Mesenchymal stem cell (in vitro differentiated cells and primary cell): ENCODE measurements at regions not wholly inside any gene's neighbourhood (a gene's known extent, or its start where the extent isn't known, plus 50 kb on each side); places are given as distances from the start of the nearest gene placed in this dataset.

Experiments used
- DNase-seq: peaks from one replicate; pipeline ENCODE4 v3.0.0-alpha.2; 2013
- H2AFZ ChIP-seq: one replicate; pipeline ENCODE4 v1.6.1; 2013; ENCODE audit warnings: low read depth, mild to moderate bottlenecking, control low read depth, inconsistent platforms, low read length, moderate library complexity
- H2AK5ac ChIP-seq: 2 replicates; pipeline ENCODE4 v1.6.1; 2013; ENCODE audit warnings: low read length, moderate library complexity, mild to moderate bottlenecking, inconsistent platforms; ENCODE audit not compliant: severe bottlenecking
- H2BK120ac ChIP-seq: one replicate; pipeline ENCODE4 v1.6.1; 2013; ENCODE audit warnings: low read depth, mild to moderate bottlenecking, inconsistent platforms, low read length, moderate library complexity
- H2BK12ac ChIP-seq, 2 experiments: one replicate each; pipeline ENCODE4 v1.6.1; 2013; ENCODE audit warnings: inconsistent platforms in 2 of 2, low read length in 2 of 2, mild to moderate bottlenecking in 2 of 2, moderate library complexity in 2 of 2, control low read depth in 1 of 2
- H2BK15ac ChIP-seq: one replicate; pipeline ENCODE4 v1.6.1; 2013; ENCODE audit warnings: mild to moderate bottlenecking, low read depth, inconsistent platforms; ENCODE audit not compliant: poor library complexity, severe bottlenecking
- H2BK5ac ChIP-seq: 2 replicates; pipeline ENCODE4 v1.6.1; 2013; ENCODE audit warnings: low read depth, mild to moderate bottlenecking, low read length, control low read depth, inconsistent platforms; ENCODE audit not compliant: poor library complexity, severe bottlenecking
- H3K14ac ChIP-seq, 2 experiments: one replicate each; pipeline ENCODE4 v1.6.1; 2013; ENCODE audit warnings: inconsistent platforms in 2 of 2, low read length in 2 of 2, control low read depth in 1 of 2, mild to moderate bottlenecking in 1 of 2, moderate library complexity in 1 of 2
- H3K18ac ChIP-seq, 2 experiments: one replicate each; pipeline ENCODE4 v1.6.1; 2013; ENCODE audit warnings: inconsistent platforms in 2 of 2, low read length in 2 of 2, control low read depth in 1 of 2, low read depth in 1 of 2, mild to moderate bottlenecking in 1 of 2
- H3K23ac ChIP-seq, 2 experiments: one replicate each; pipeline ENCODE4 v1.6.1; 2013; ENCODE audit warnings: inconsistent platforms in 2 of 2, low read length in 2 of 2, mild to moderate bottlenecking in 2 of 2, moderate library complexity in 2 of 2, control low read depth in 1 of 2
- H3K27ac ChIP-seq: 2 replicates; pipeline ENCODE4 v1.5.1; 2013; ENCODE audit warnings: mild to moderate bottlenecking, moderate library complexity, low read length, control low read depth, inconsistent platforms; ENCODE audit not compliant: poor library complexity, severe bottlenecking
- H3K27me3 ChIP-seq, 2 experiments: 2 replicates each; pipeline versions ENCODE4 v1.6.1 to v1.7.0; 2013; ENCODE audit warnings: low read length in 2 of 2, mild to moderate bottlenecking in 2 of 2, moderate library complexity in 2 of 2, control low read depth in 1 of 2, inconsistent platforms in 1 of 2; ENCODE audit not compliant: control insufficient read depth in 1 of 2, insufficient read depth in 1 of 2
- H3K36me3 ChIP-seq, 2 experiments: 2 replicates each; pipeline versions ENCODE4 v1.6.1 to v1.7.0; 2013; ENCODE audit warnings: low read length in 2 of 2, control low read depth in 1 of 2, inconsistent platforms in 1 of 2, low read depth in 1 of 2, mild to moderate bottlenecking in 1 of 2; ENCODE audit not compliant: insufficient read depth in 2 of 2, control insufficient read depth in 1 of 2
- H3K4ac ChIP-seq, 2 experiments: one replicate each; pipeline ENCODE4 v1.6.1; 2013; ENCODE audit warnings: inconsistent platforms in 2 of 2, low read length in 2 of 2, mild to moderate bottlenecking in 2 of 2, moderate library complexity in 2 of 2, control low read depth in 1 of 2, low read depth in 1 of 2
- H3K4me1 ChIP-seq: 2 replicates; pipeline ENCODE4 v1.6.1; 2013; ENCODE audit warnings: low read depth, low read length, control low read depth; ENCODE audit not compliant: control insufficient read depth, insufficient read depth
- H3K4me2 ChIP-seq: 2 replicates; pipeline ENCODE4 v1.6.1; 2013; ENCODE audit warnings: low read length, mild to moderate bottlenecking, inconsistent platforms; ENCODE audit not compliant: poor library complexity, severe bottlenecking
- H3K4me3 ChIP-seq, 2 experiments: 2 replicates each; pipeline versions ENCODE4 v1.5.1 to v1.7.0; 2013; ENCODE audit warnings: low read length in 2 of 2, mild to moderate bottlenecking in 2 of 2, control low read depth in 1 of 2, low read depth in 1 of 2; ENCODE audit not compliant: insufficient read depth in 1 of 2
- H3K79me1 ChIP-seq: replicated peaks from 2 replicates; pipeline ENCODE4 v1.6.1; 2013; ENCODE audit warnings: mild to moderate bottlenecking, control low read depth, low read length, inconsistent platforms; ENCODE audit not compliant: poor library complexity, severe bottlenecking
- H3K9ac ChIP-seq: 2 replicates; pipeline ENCODE4 v1.7.0; 2013; ENCODE audit warnings: mild to moderate bottlenecking, low read length, moderate library complexity
- H3K9me3 ChIP-seq: 2 replicates; pipeline ENCODE4 v1.7.0; 2013; ENCODE audit warnings: mild to moderate bottlenecking, low read length; ENCODE audit not compliant: control insufficient read depth
- H4K8ac ChIP-seq: one replicate; pipeline ENCODE4 v1.6.1; 2013; ENCODE audit warnings: inconsistent platforms, mild to moderate bottlenecking, low read length, moderate library complexity
- H4K91ac ChIP-seq: one replicate; pipeline ENCODE4 v1.6.1; 2013; ENCODE audit warnings: mild to moderate bottlenecking, low read length, inconsistent platforms
- WGBS: methylation state at CpG from one replicate; pipeline ENCODE4 v1.1.7; 2013; ENCODE audit warnings: mixed read lengths; 5-methylcytosine and 5-hydroxymethylcytosine counted together

DNA sequence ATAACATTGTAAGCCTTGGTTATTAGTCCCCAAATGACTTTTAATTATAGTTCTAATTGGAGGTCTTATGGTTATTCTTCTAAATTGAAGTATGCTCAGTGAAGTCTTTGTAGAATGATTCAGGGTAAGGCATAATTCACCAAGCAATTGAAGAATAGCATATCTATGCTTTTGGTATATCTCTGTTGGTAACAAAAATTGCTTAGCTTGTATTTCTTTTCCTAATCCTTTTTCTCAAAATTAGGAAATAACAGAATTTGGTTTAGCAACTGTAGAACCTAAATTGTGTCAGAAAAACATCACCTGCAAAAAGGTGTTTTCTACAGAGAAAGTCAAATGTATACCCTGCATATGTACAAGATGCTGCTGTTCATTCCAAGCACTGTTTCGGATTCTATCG, 189.2 kb upstream of the EPHA4 start:
- 100% methylated on average over 2 of the region's 2 CpGs for WGBS
- no peak overlapping the region for H2AFZ ChIP-seq

DNA sequence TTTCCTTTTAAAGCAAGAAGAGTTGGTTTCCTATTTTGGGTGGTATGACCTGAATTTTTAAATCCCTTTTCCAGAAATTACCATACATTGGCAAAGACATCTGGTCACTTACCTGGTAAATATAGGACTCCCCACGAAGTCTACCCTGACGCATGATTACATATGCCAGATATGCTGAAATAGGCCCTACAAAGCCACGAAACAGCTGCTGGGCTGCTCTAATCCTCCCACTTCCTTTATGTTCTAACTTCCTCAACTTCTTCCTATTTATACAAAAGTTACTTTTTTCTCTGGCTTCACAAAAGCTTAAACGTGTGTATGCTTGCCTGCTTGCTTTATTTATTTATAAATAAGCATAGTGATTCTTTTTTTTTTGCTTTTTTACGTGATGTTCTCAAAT, 186.0 kb upstream of the EPHA4 start:
- no peaks in the 10 kb centered on the region for H3K27me3 ChIP-seq
- no peak overlapping the region for H3K18ac ChIP-seq
- no peak for DNase-seq
- H3K4me3 ChIP-seq, result no peak overlapping the region
- H3K27ac ChIP-seq, result no peak overlapping the region
- peaks cover 5% of the 10 kb centered on the region for H3K9me3 ChIP-seq
- H2BK120ac ChIP-seq, result no peak overlapping the region
- no peak overlapping the region for H2AK5ac ChIP-seq
- no peaks in the 10 kb centered on the region for H3K36me3 ChIP-seq
- H2BK5ac ChIP-seq, result no peak overlapping the region
- H2AFZ ChIP-seq, result no peak overlapping the region
- H3K4me2 ChIP-seq, result no peak overlapping the region
- no peak overlapping the region for H4K8ac ChIP-seq
- H2BK15ac ChIP-seq, result no peak overlapping the region
- no peak overlapping the region for H2BK12ac ChIP-seq
- H3K9ac ChIP-seq, result no peak overlapping the region
- no peaks in the 10 kb centered on the region for H3K79me1 ChIP-seq
- no peak overlapping the region for H3K14ac ChIP-seq
- 46% methylated on average over 3 of the region's 5 CpGs for WGBS
- no peak overlapping the region for H3K23ac ChIP-seq
- H3K4ac ChIP-seq, result no peak overlapping the region
- no peak overlapping the region for H4K91ac ChIP-seq
- H3K4me1 ChIP-seq, result no peaks in the 10 kb centered on the region

More for the DNA sequence above, 189.2 kb upstream of the EPHA4 start:
- H3K9me3 ChIP-seq, result peaks cover 5% of the 10 kb centered on the region
- H3K23ac ChIP-seq, result no peak overlapping the region
- H3K27me3 ChIP-seq, result no peaks in the 10 kb centered on the region
- H2BK120ac ChIP-seq, result no peak overlapping the region
- no peak overlapping the region for H3K4me2 ChIP-seq
- no peaks in the 10 kb centered on the region for H3K79me1 ChIP-seq
- no peak overlapping the region for H4K91ac ChIP-seq
- no peak overlapping the region for H2AK5ac ChIP-seq
- no peaks in the 10 kb centered on the region for H3K36me3 ChIP-seq
- H4K8ac ChIP-seq, result no peak overlapping the region
- no peak overlapping the region for H3K4me3 ChIP-seq
- H2BK5ac ChIP-seq, result no peak overlapping the region
- H3K9ac ChIP-seq, result no peak overlapping the region
- H2BK12ac ChIP-seq, result no peak overlapping the region
- no peak overlapping the region for H3K4ac ChIP-seq
- no peak overlapping the region for H3K18ac ChIP-seq
- DNase-seq, result no peak
- H3K4me1 ChIP-seq, result no peaks in the 10 kb centered on the region
- H2BK15ac ChIP-seq, result no peak overlapping the region
- H3K14ac ChIP-seq, result no peak overlapping the region
- no peak overlapping the region for H3K27ac ChIP-seq

DNA sequence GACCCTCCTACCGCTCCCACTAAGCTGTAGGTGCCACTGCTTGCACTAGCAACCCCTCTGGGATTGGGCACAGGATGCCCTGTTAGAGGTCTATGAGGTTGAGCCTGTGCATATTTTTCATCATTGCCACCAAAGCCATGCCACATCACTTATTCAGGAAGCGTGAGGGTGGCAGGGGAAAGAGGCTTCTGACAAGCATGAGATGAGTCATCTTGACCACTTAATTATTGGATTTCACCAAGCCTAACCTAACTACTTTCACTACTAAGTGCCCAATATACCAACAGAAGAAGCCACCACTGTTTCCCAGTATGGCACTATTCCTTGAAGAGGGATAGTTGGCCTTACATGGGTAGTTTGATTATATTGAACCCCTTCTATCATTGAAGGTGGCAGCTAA, 181.3 kb upstream of the EPHA4 start:
- Histone ChIP-seq H2BK5ac (no peak overlapping the region), H2BK15ac (no peak overlapping the region), H2BK12ac (no peak overlapping the region), H3K14ac (no peak overlapping the region), H2AK5ac (no peak overlapping the region), H2BK120ac (no peak overlapping the region), H3K4ac (no peak overlapping the region), H3K9ac (no peak overlapping the region), H4K91ac (no peak overlapping the region), H2AFZ (no peak overlapping the region), H3K4me1 (no peaks in the 10 kb centered on the region), H3K36me3 (no peaks in the 10 kb centered on the region), H3K18ac (no peak overlapping the region), H3K23ac (no peak overlapping the region), H3K4me3 (no peak overlapping the region), H3K79me1 (no peaks in the 10 kb centered on the region), H3K9me3 (peaks cover under 1% of the 10 kb centered on the region), H3K27ac (no peak overlapping the region), H4K8ac (no peak overlapping the region), H3K27me3 (no peaks in the 10 kb centered on the region), H3K4me2 (no peak overlapping the region)
- DNase-seq, result no peak
- 96% methylated on average over 2 of the region's 2 CpGs for WGBS

DNA sequence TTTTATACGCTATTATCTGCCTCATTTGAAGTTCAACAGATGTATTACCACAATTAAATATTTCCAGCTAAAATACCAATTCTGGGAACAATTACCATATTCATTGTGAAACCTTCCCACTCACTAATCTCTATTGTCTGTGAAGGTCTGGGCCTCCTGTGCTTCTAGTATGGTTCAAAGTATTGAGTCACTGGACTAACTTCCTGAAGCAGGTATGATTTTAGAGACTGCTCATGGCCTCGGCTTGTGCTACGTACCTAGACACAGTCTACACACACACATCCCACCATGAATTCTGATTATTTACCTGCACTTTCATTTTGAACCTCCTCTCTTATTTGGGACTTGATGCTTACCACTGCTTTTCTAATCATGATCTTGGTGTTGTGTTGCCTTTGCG, 180.7 kb upstream of the EPHA4 start:
- no peak overlapping the region for H2AFZ ChIP-seq
- no peak overlapping the region for H3K23ac ChIP-seq
- no peaks in the 10 kb centered on the region for H3K79me1 ChIP-seq
- 87% methylated on average over 4 of the region's 4 CpGs for WGBS
- no peak for DNase-seq
- H3K27me3 ChIP-seq, result no peaks in the 10 kb centered on the region
- no peaks in the 10 kb centered on the region for H3K36me3 ChIP-seq
- H3K4me3 ChIP-seq, result no peak overlapping the region
- peak overlapping the region; percentile 9 for H4K91ac ChIP-seq
- no peak overlapping the region for H3K27ac ChIP-seq
- no peak overlapping the region for H3K18ac ChIP-seq
- H3K9ac ChIP-seq, result no peak overlapping the region
- no peak overlapping the region for H3K14ac ChIP-seq
- H2BK12ac ChIP-seq, result no peak overlapping the region
- no peak overlapping the region for H3K4ac ChIP-seq
- no peak overlapping the region for H4K8ac ChIP-seq
- H3K4me1 ChIP-seq, result no peaks in the 10 kb centered on the region
- H3K9me3 ChIP-seq, result no peaks in the 10 kb centered on the region
- H2BK15ac ChIP-seq, result no peak overlapping the region
- no peak overlapping the region for H2BK120ac ChIP-seq
- no peak overlapping the region for H2BK5ac ChIP-seq
- no peak overlapping the region for H3K4me2 ChIP-seq
- H2AK5ac ChIP-seq, result no peak overlapping the region
